A673 (cell line): ENCODE measurements at regions not wholly inside any gene's neighbourhood (a gene's known extent, or its start where the extent isn't known, plus 50 kb on each side); places are given as distances from the start of the nearest gene placed in this dataset.

Experiments
- BruUV-seq: library from RNA; stranded (reverse); fragments of 400-500 nt; replicated peaks from 2 replicates; lab custom pipeline; 2021; lab: Mats Ljungman, UMichigan
- CTCF ChIA-PET: fragments of 300-600 bp; sonication (Branson Sonifier 250); formaldehyde crosslinking; loops from one replicate; lab custom pipeline; 2022; ENCODE audit warnings: antibody characterized with exemption; lab: Charles Lee
- POLR2A ChIA-PET: fragments of 300-600 bp; sonication (Branson Sonifier 250); formaldehyde crosslinking; loops from one replicate; lab custom pipeline; 2022; ENCODE audit warnings: antibody characterized with exemption; ENCODE audit not compliant: low non-redundant PET; lab: Charles Lee
- DNase-seq: peaks from one replicate; pipeline ENCODE4 v3.0.0-alpha.2; 2015; ENCODE audit warnings: low spot score
- H3K27ac ChIP-seq: fragments of 200-600 bp; sonication (generic); 2 replicates; pipeline ENCODE4 v1.5.1; 2016; ENCODE audit warnings: mixed run types, low read depth, mild to moderate bottlenecking, mixed read lengths, antibody characterized with exemption, low read length; ENCODE audit not compliant: poor library complexity, severe bottlenecking
- H3K27me3 ChIP-seq: fragments of 200-600 bp; sonication (generic); replicated peaks from 2 replicates; pipeline ENCODE4 v1.6.1; 2017; ENCODE audit warnings: mixed run types, low read depth, mild to moderate bottlenecking, mixed read lengths, antibody characterized with exemption, low read length; ENCODE audit not compliant: insufficient read depth, poor library complexity
- H3K36me3 ChIP-seq: fragments of 200-600 bp; sonication (generic); 2 replicates; pipeline ENCODE4 v1.6.1; 2016; ENCODE audit warnings: mixed run types, mild to moderate bottlenecking, mixed read lengths, antibody characterized with exemption, low read length; ENCODE audit not compliant: insufficient read depth, poor library complexity, severe bottlenecking
- H3K4me1 ChIP-seq: fragments of 200-600 bp; sonication (generic); 2 replicates; pipeline ENCODE4 v1.6.1; 2017; ENCODE audit warnings: mixed run types, mild to moderate bottlenecking, mixed read lengths, antibody characterized with exemption, low read length; ENCODE audit not compliant: insufficient read depth, poor library complexity, severe bottlenecking
- H3K4me3 ChIP-seq: fragments of 200-600 bp; sonication (generic); 2 replicates; pipeline ENCODE4 v1.5.1; 2016; ENCODE audit warnings: low read depth, mixed run types, mild to moderate bottlenecking, mixed read lengths, low read length; ENCODE audit not compliant: poor library complexity, severe bottlenecking
- H3K9me3 ChIP-seq: fragments of 200-600 bp; sonication (generic); 2 replicates; pipeline ENCODE4 v1.6.1; 2016; ENCODE audit warnings: mixed run types, low read depth, mild to moderate bottlenecking, mixed read lengths, antibody characterized with exemption, low read length; ENCODE audit not compliant: poor library complexity, severe bottlenecking
- EZH2 ChIP-seq: fragments of 200-600 bp; sonication (generic); IDR thresholded peaks from 2 replicates; pipeline ENCODE4 v1.6.1; 2017; ENCODE audit warnings: borderline replicate concordance, low read depth, mild to moderate bottlenecking, mixed read lengths, antibody characterized with exemption, low read length; ENCODE audit not compliant: poor library complexity, severe bottlenecking
- intact Hi-C: fragments of 100-400 bp; cut with micrococcal nuclease; formaldehyde crosslinking; loops from one replicate; pipeline ENCODE4 v1.10.0; 2022; ENCODE audit not compliant: unreplicated experiment
- TF ChIP-seq, protein P1 (sequence below): fragments of 300-800, 200-600 bp; sonication (generic); conservative IDR thresholded peaks from 2 replicates; pipeline ENCODE4 v1.5.1; 2017; ENCODE audit warnings: low read depth, mild to moderate bottlenecking, antibody characterized with exemption, low read length, moderate library complexity, mixed read lengths

DNA sequence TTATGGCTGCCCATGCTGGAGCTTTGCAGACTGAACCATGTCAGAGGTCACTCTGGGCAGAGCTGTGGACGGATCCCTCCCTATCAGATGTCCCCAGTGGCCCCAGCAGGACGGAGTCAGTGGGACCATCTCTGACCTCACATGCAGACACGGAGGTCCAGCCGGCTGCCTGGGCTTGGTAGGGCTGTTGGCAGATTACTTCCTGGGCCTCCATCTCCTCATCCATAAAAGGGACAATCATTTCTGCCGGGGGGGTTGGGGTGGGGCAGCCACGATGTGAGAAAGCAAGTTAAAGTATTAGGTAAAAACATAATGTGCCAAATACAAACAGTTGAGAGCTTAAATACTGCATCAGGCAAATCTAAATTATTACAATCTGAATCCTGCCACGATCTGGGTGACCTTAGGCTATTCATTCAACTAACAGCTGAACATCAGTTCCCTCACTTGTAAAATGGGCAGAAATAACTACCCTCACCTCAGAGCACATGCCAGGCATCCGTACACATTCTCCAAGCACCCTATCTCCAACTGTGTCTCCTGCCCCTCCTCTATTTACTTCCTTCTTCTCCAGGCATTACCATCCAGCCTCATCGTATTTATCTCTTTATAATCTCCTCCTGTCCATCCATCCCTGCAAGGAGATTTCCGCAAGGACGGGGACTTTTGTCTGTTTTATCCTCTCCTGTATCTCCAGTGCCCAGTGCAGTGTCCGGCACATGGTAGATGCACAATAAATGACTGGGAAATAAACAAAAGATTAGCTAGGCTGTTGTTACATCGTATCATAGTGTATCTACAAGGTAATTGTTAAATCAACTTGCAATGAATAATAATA lies 192.3 kb upstream of the FOXF1 start:
- no peaks in the 10 kb centered on the region for H3K36me3 ChIP-seq
- BruUV-seq, result no TSS peak
- intact Hi-C loops, result no loop called here
- DNase-seq, result peak; percentile 21
- H3K9me3 ChIP-seq, result no peaks in the 10 kb centered on the region
- H3K27ac ChIP-seq, result no peak overlapping the region
- ChIA-PET POLR2A (no interaction called here), CTCF (no interaction called here)
- H3K27me3 ChIP-seq, result peaks cover 51% of the 10 kb centered on the region
- no peak overlapping the region for H3K4me3 ChIP-seq
- TF ChIP-seq EZH2, result no peak
- TF ChIP-seq, protein P1, sequence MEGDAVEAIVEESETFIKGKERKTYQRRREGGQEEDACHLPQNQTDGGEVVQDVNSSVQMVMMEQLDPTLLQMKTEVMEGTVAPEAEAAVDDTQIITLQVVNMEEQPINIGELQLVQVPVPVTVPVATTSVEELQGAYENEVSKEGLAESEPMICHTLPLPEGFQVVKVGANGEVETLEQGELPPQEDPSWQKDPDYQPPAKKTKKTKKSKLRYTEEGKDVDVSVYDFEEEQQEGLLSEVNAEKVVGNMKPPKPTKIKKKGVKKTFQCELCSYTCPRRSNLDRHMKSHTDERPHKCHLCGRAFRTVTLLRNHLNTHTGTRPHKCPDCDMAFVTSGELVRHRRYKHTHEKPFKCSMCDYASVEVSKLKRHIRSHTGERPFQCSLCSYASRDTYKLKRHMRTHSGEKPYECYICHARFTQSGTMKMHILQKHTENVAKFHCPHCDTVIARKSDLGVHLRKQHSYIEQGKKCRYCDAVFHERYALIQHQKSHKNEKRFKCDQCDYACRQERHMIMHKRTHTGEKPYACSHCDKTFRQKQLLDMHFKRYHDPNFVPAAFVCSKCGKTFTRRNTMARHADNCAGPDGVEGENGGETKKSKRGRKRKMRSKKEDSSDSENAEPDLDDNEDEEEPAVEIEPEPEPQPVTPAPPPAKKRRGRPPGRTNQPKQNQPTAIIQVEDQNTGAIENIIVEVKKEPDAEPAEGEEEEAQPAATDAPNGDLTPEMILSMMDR, result no peak
- H3K4me1 ChIP-seq, result no peaks in the 10 kb centered on the region

DNA sequence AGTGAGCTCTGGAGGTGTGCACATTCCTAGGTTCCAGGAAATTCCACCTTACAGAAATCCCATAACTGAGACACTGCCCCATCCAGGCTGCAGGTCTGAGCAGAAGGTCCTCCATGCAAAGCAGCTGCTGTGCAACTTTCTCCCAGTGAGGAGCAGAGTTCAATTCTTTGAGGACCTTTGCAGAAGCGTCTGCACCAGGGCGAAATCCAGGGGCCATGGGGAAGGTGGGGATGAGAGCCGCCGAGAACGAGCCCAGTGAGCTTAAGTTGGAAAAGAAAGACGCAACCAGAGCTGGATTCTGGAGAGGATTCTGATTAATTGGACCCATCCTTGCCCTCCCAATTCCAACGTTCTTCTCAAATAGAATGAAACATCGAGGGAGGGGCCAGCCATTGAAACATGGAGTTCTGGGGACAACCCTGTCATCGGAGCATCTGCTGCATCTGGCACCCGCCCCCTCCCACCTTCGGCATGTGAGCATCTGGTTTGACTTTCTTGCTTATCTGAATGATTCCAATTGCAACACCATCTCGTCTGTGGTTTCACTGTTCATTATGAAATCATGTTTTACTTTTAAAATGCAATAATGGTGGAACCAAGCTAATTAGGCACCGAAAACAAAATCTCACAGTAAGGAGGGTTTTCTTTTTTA lies 190.6 kb upstream of the FOXF1 start:
- intact Hi-C loops, result no loop called here
- no peaks in the 10 kb centered on the region for H3K4me1 ChIP-seq
- no peaks in the 10 kb centered on the region for H3K36me3 ChIP-seq
- ChIA-PET CTCF (no interaction called here), POLR2A (interaction anchor here (0.6 to 0.7 kb wide), 2 partner anchors 30 to 71 kb away, joined by 3 to 5 read pairs; no protein-coding TSS in a partner anchor)
- DNase-seq, result no peak
- no peak overlapping the region for H3K4me3 ChIP-seq
- no peaks in the 10 kb centered on the region for H3K9me3 ChIP-seq
- H3K27me3 ChIP-seq, result peaks cover 51% of the 10 kb centered on the region
- H3K27ac ChIP-seq, result no peak overlapping the region
- BruUV-seq, result no TSS peak
- TF ChIP-seq EZH2, result no peak
- TF ChIP-seq, protein P1, result no peak

DNA sequence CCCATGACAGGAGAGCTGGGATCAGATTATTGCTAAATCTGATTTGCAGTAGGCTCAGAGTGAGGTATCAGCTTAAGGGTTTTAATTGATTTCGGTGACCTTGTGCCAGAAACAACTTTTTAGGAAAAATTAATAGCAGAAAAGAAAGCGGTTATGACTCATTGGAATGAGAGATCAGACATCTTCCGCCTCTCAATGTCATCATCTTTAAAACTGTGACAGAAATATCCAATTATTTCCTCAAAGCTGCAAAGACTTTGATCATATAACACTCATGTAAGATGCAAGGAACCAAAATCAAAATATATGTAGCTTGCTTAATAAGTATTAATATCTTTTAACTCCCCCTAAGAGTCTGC lies 190.1 kb upstream of the FOXF1 start:
- no peak for TF ChIP-seq EZH2
- TF ChIP-seq, protein P1, result no peak
- no TSS peak for BruUV-seq
- Histone ChIP-seq H3K36me3 (no peaks in the 10 kb centered on the region), H3K27me3 (peaks cover 56% of the 10 kb centered on the region), H3K27ac (no peak overlapping the region), H3K4me3 (no peak overlapping the region), H3K4me1 (no peaks in the 10 kb centered on the region), H3K9me3 (no peaks in the 10 kb centered on the region)
- intact Hi-C loops, result no loop called here
- DNase-seq, result no peak
- ChIA-PET CTCF (no interaction called here), POLR2A (interaction anchor here (0.6 to 0.7 kb wide), 2 partner anchors 30 to 70 kb away, joined by 3 to 5 read pairs; no protein-coding TSS in a partner anchor)
